HL-60 (cell line): ENCODE measurements at regions not wholly inside any gene's neighbourhood (a gene's known extent, or its start where the extent isn't known, plus 50 kb on each side); places are given as distances from the start of the nearest gene placed in this dataset.

Experiments used
- DNase-seq, 2 experiments: peaks; one replicate each; pipeline ENCODE4 v3.0.0-alpha.2; 2010 to 2020; ENCODE audit warnings: low read depth in 1 of 2, low spot score in 1 of 2
- H3K27ac ChIP-seq: fragments of 250-450 bp; sonication (Bioruptor Pico); replicated peaks from 2 replicates; pipeline ENCODE4 v1.5.1; 2020; ENCODE audit warnings: mild to moderate bottlenecking, moderate library complexity
- H3K27me3 ChIP-seq: fragments of 250-450 bp; sonication (Bioruptor Pico); 2 replicates; pipeline ENCODE4 v1.5.1; 2021; ENCODE audit warnings: mild to moderate bottlenecking, moderate library complexity; ENCODE audit not compliant: insufficient read depth, poor library complexity, severe bottlenecking
- H3K4me3 ChIP-seq: replicated peaks from 2 replicates; pipeline ENCODE4 v1.5.1; 2011; ENCODE audit warnings: mild to moderate bottlenecking, control low read depth, low read length; ENCODE audit not compliant: insufficient read depth
- GABPA ChIP-seq: IDR thresholded peaks from 2 replicates; pipeline ENCODE4 v1.6.1; 2012; ENCODE audit warnings: low read depth
- POLR2AphosphoS5 ChIP-seq: IDR thresholded peaks from 2 replicates; pipeline ENCODE4 v1.6.1; 2012; ENCODE audit warnings: low read depth
- SPI1 ChIP-seq: IDR thresholded peaks from 2 replicates; pipeline ENCODE4 v1.6.1; 2012; ENCODE audit warnings: low read depth, mild to moderate bottlenecking, borderline replicate concordance
- TF ChIP-seq, protein P1 (sequence below): IDR thresholded peaks from 2 replicates; pipeline ENCODE4 v1.6.1; 2012; ENCODE audit warnings: low read depth; ENCODE audit not compliant: insufficient replicate concordance
- TF ChIP-seq, protein P2 (sequence below): IDR thresholded peaks from one replicate; pipeline ENCODE4 v1.5.1; 2011; ENCODE audit warnings: low read length, control low read depth, inconsistent platforms; ENCODE audit not compliant: insufficient read depth

- TF ChIP-seq GABPA = no peak
- TF ChIP-seq POLR2AphosphoS5 = no peak
- TF ChIP-seq, protein P1, sequence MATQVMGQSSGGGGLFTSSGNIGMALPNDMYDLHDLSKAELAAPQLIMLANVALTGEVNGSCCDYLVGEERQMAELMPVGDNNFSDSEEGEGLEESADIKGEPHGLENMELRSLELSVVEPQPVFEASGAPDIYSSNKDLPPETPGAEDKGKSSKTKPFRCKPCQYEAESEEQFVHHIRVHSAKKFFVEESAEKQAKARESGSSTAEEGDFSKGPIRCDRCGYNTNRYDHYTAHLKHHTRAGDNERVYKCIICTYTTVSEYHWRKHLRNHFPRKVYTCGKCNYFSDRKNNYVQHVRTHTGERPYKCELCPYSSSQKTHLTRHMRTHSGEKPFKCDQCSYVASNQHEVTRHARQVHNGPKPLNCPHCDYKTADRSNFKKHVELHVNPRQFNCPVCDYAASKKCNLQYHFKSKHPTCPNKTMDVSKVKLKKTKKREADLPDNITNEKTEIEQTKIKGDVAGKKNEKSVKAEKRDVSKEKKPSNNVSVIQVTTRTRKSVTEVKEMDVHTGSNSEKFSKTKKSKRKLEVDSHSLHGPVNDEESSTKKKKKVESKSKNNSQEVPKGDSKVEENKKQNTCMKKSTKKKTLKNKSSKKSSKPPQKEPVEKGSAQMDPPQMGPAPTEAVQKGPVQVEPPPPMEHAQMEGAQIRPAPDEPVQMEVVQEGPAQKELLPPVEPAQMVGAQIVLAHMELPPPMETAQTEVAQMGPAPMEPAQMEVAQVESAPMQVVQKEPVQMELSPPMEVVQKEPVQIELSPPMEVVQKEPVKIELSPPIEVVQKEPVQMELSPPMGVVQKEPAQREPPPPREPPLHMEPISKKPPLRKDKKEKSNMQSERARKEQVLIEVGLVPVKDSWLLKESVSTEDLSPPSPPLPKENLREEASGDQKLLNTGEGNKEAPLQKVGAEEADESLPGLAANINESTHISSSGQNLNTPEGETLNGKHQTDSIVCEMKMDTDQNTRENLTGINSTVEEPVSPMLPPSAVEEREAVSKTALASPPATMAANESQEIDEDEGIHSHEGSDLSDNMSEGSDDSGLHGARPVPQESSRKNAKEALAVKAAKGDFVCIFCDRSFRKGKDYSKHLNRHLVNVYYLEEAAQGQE = no peak
- no peak for TF ChIP-seq SPI1
- DNase-seq = no peak
- Histone ChIP-seq H3K27me3 (no peaks in the 10 kb centered on the region), H3K27ac (no peak overlapping the region), H3K4me3 (no peak overlapping the region)
These were observed 323.2 kb upstream of the COBL start for GRCh38 chr7:51639661-51640334.

GRCh38 chr7:51636503-51636902, 319.9 kb upstream of the COBL start:
- TF ChIP-seq SPI1 = no peak
- TF ChIP-seq GABPA = no peak
- TF ChIP-seq, protein P2, sequence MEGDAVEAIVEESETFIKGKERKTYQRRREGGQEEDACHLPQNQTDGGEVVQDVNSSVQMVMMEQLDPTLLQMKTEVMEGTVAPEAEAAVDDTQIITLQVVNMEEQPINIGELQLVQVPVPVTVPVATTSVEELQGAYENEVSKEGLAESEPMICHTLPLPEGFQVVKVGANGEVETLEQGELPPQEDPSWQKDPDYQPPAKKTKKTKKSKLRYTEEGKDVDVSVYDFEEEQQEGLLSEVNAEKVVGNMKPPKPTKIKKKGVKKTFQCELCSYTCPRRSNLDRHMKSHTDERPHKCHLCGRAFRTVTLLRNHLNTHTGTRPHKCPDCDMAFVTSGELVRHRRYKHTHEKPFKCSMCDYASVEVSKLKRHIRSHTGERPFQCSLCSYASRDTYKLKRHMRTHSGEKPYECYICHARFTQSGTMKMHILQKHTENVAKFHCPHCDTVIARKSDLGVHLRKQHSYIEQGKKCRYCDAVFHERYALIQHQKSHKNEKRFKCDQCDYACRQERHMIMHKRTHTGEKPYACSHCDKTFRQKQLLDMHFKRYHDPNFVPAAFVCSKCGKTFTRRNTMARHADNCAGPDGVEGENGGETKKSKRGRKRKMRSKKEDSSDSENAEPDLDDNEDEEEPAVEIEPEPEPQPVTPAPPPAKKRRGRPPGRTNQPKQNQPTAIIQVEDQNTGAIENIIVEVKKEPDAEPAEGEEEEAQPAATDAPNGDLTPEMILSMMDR = no peak
- no peak for TF ChIP-seq POLR2AphosphoS5
- Histone ChIP-seq H3K27me3 (no peaks in the 10 kb centered on the region), H3K4me3 (no peak overlapping the region), H3K27ac (no peak overlapping the region)
- DNase-seq = no peak

GRCh38 chr7:51635775-51636174, 319.2 kb upstream of the COBL start:
- DNase-seq = no peak
- TF ChIP-seq SPI1 = no peak
- no peak for TF ChIP-seq GABPA
- TF ChIP-seq, protein P2 = no peak
- TF ChIP-seq, protein P1 = no peak
- TF ChIP-seq POLR2AphosphoS5 = no peak

GRCh38 chr7:51634538-51634937, 317.9 kb upstream of the COBL start:
- no peak for DNase-seq
- Histone ChIP-seq H3K4me3 (no peak overlapping the region), H3K27ac (no peak overlapping the region), H3K27me3 (no peaks in the 10 kb centered on the region)
- no peak for TF ChIP-seq POLR2AphosphoS5
- TF ChIP-seq, protein P2 = no peak
- TF ChIP-seq, protein P1 = no peak
- no peak for TF ChIP-seq GABPA
- TF ChIP-seq SPI1 = no peak

More at GRCh38 chr7:51635775-51636174, 319.2 kb upstream of the COBL start:
- Histone ChIP-seq H3K27me3 (no peaks in the 10 kb centered on the region), H3K4me3 (no peak overlapping the region), H3K27ac (no peak overlapping the region)
